ENCODE measurements at regions not wholly inside any gene's neighbourhood (a gene's known extent, or its start where the extent isn't known, plus 50 kb on each side); places are given as distances from the start of the nearest gene placed in this dataset.

- no peak for TF ChIP-seq EZH2 (IDR thresholded peaks at IDR 0.05; ENCODE audit: borderline replicate concordance, insufficient read depth, low read depth, low read length, poor library complexity, severe bottlenecking)
- TF ChIP-seq CTCF (IDR thresholded peaks at IDR 0.05) = no peak
These were observed 448.0 kb upstream of the ANKRD30A start for GRCh38 chr10:36677431-36677768.

All from B cell (primary cell).